Ascending aorta (tissue), 2 donors: ENCODE measurements at regions not wholly inside any gene's neighbourhood (a gene's known extent, or its start where the extent isn't known, plus 50 kb on each side); places are given as distances from the start of the nearest gene placed in this dataset.

ENCODE experiments used
- DNase-seq, 2 donors: peaks; one replicate each; pipeline ENCODE4 v3.0.0-alpha.2; 2019; ENCODE audit warnings: low spot score in 2 of 2
- H3K27ac ChIP-seq, 2 donors: fragments of 200-600 bp; sonication (generic); one replicate each; pipeline ENCODE4 v1.5.1; 2016 to 2017; ENCODE audit warnings: mild to moderate bottlenecking in 1 of 2
- H3K27me3 ChIP-seq: fragments of 200-600 bp; sonication (generic); one replicate; pipeline ENCODE4 v1.5.1; 2017
- H3K36me3 ChIP-seq, 2 donors: fragments of 200-600 bp; sonication (generic); one replicate each; pipeline ENCODE4 v1.5.1; 2016
- H3K4me1 ChIP-seq, 2 donors: fragments of 200-600 bp; sonication (generic); one replicate each; pipeline ENCODE4 v1.5.1; 2016 to 2017; ENCODE audit warnings: mild to moderate bottlenecking in 1 of 2
- H3K4me3 ChIP-seq, 2 donors: fragments of 200-600 bp; sonication (generic); one replicate each; pipeline ENCODE4 v1.5.1; 2016 to 2017; ENCODE audit warnings: mild to moderate bottlenecking in 1 of 2
- H3K9me3 ChIP-seq, 2 donors: fragments of 200-600 bp; sonication (generic); one replicate each; pipeline ENCODE4 v1.5.1; 2016
- intact Hi-C: fragments of 100-400 bp; cut with DNase I; formaldehyde crosslinking; loops from one replicate; pipeline ENCODE4 v1.15.1; 2023
- TF ChIP-seq, protein P1 (sequence below), 3 experiments: fragments of 200-600 bp in 2 of 3; fragments of 450-650 bp in 1 of 3; sonication (generic) in 2 of 3; IDR thresholded peaks; one replicate each; pipeline ENCODE4 v1.5.1; 2016 to 2019; ENCODE audit warnings: antibody characterized with exemption in 3 of 3, mild to moderate bottlenecking in 1 of 3, moderate library complexity in 1 of 3

DNA sequence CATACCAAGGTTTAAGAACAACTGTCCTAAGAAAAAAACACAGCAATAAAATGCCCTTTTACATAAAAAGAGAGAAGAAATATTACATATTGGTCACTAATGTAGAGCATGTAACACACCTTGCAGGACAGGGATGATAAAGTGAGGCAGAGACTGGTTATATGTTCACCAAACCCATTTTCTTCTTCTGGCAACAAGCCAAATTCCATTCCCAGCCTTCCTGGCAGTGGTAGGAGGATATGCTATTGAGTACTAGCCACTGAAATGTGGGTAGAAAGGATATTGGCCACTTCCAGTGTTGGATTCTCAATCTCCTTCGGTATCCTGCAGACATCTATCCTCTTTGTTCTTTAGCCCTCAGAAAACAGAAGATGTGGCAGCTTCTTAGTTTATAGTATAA lies 105.2 kb upstream of the SHISA6 start:
- DNase-seq, result no peak
- Histone ChIP-seq H3K27ac (no peak overlapping the region), H3K36me3 (no peaks in the 10 kb centered on the region), H3K4me1 (no peaks in the 10 kb centered on the region), H3K27me3 (no peaks in the 10 kb centered on the region), H3K4me3 (no peak overlapping the region), H3K9me3 (no peaks in the 10 kb centered on the region)
- intact Hi-C loops, result no loop called here
- TF ChIP-seq, protein P1, sequence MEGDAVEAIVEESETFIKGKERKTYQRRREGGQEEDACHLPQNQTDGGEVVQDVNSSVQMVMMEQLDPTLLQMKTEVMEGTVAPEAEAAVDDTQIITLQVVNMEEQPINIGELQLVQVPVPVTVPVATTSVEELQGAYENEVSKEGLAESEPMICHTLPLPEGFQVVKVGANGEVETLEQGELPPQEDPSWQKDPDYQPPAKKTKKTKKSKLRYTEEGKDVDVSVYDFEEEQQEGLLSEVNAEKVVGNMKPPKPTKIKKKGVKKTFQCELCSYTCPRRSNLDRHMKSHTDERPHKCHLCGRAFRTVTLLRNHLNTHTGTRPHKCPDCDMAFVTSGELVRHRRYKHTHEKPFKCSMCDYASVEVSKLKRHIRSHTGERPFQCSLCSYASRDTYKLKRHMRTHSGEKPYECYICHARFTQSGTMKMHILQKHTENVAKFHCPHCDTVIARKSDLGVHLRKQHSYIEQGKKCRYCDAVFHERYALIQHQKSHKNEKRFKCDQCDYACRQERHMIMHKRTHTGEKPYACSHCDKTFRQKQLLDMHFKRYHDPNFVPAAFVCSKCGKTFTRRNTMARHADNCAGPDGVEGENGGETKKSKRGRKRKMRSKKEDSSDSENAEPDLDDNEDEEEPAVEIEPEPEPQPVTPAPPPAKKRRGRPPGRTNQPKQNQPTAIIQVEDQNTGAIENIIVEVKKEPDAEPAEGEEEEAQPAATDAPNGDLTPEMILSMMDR (IDR thresholded peaks at IDR 0.05), result no peak

DNA sequence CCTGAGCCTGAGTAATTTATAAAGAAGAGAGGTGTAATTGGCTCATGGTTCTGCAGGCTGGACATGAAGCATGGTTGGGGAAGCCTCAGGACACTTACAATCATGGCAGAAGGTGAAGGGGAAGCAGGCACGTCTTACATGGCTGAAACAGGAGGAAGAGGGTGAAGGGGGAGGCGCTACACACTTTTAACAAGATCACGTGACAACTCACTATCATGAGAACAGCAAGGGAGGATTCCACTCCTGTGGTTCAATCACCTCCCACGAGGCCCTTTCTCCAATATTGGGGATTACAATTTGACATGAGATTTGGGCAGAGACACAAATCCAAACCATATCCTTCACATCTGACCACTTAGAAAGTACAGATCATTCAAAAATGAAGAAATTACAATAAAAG lies 110.6 kb upstream of the SHISA6 start:
- no peaks in the 10 kb centered on the region for H3K9me3 ChIP-seq
- H3K36me3 ChIP-seq, result no peaks in the 10 kb centered on the region
- intact Hi-C loops, result no loop called here
- H3K4me3 ChIP-seq, result no peak overlapping the region
- no peaks in the 10 kb centered on the region for H3K4me1 ChIP-seq
- TF ChIP-seq, protein P1 (IDR thresholded peaks at IDR 0.05), result no peak
- H3K27ac ChIP-seq, result no peak overlapping the region
- H3K27me3 ChIP-seq, result no peaks in the 10 kb centered on the region
- DNase-seq, result no peak

DNA sequence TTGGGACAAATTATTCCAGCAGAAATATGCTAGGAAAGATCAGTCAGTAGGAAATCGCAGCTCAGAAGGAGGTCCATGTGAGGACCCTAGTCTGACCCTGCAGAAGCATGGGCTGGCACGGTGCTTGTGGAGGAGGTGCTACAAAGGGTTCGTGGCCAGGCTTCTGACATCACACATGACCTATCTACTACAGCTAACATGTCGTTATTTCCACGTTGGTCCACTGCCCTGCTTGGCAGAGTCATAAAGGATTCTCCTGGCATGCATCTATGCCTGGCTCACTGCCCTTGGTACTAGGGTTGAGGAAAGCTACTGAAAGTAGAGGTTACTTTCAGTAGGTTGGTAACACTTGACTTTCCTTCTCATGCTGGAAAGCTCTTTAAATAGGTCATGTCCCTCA lies 118.1 kb upstream of the SHISA6 start:
- Histone ChIP-seq H3K27ac (no peak overlapping the region), H3K4me3 (no peak overlapping the region), H3K9me3 (no peaks in the 10 kb centered on the region), H3K4me1 (no peaks in the 10 kb centered on the region), H3K27me3 (no peaks in the 10 kb centered on the region), H3K36me3 (no peaks in the 10 kb centered on the region)
- TF ChIP-seq, protein P1 (IDR thresholded peaks at IDR 0.05), result no peak
- DNase-seq, result no peak
- intact Hi-C loops, result no loop called here

DNA sequence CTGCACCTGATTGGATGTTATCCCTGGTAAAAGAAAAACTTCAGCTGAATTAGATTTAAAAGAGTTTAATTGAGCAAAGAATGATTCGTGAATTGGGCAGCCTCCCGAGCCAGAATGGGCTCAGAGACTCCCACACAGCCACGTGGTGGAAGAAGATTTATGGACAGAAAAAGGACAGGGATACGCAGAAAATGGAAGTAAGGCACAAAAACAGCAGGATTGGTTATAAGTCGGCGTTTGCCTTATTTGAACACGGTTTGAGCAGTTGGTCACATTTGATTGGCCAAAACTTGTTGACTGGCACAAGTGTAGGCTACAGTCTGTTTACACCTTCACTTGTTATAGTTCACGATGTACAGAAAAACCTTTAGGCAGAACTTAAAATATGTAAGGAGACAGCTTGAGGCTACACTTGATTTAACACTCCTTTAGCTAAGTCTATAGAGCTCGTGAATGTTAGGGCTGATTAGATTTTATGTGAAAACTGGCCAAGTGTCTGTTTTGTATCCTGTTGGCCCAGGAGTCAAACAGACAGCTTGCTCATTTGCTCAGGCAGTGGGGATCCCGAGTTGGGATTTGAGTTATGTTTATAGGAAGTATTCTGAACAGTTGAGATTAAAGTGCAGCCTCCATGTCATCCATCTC lies 119.5 kb upstream of the SHISA6 start:
- intact Hi-C loops, result no loop called here
- TF ChIP-seq, protein P1 (IDR thresholded peaks at IDR 0.05), result no peak
- no peaks in the 10 kb centered on the region for H3K4me1 ChIP-seq
- H3K9me3 ChIP-seq, result no peaks in the 10 kb centered on the region
- H3K27ac ChIP-seq, result no peak overlapping the region
- DNase-seq, result no peak
- no peak overlapping the region for H3K4me3 ChIP-seq
- no peaks in the 10 kb centered on the region for H3K27me3 ChIP-seq
- no peaks in the 10 kb centered on the region for H3K36me3 ChIP-seq

DNA sequence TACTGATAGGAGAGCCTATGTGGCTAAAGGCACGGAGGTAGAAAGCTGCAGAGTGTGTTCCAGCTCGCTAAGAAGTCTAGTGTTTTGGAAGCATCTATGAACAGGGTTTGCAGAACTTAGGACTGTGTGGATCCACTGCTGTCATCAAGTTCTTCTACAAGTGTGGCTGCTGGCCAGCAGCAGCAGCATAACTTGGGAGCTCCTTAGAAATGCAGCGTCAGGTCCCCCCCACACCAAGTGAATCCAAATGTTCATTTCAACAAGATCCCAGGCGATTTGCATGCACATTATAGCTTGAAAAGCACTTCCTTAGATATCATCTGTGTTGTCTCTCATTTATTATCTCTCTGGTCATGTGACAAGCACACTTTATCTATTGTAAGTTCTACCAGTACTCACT lies 131.9 kb upstream of the SHISA6 start:
- intact Hi-C loops, result no loop called here

More for the DNA sequence above, 131.9 kb upstream of the SHISA6 start:
- TF ChIP-seq, protein P1 (IDR thresholded peaks at IDR 0.05), result no peak
- DNase-seq, result no peak
- no peaks in the 10 kb centered on the region for H3K36me3 ChIP-seq
- no peaks in the 10 kb centered on the region for H3K4me1 ChIP-seq
- no peaks in the 10 kb centered on the region for H3K27me3 ChIP-seq
- H3K27ac ChIP-seq, result no peak overlapping the region
- no peaks in the 10 kb centered on the region for H3K9me3 ChIP-seq
- H3K4me3 ChIP-seq, result no peak overlapping the region
